GM12878 (cell line): ENCODE measurements at regions not wholly inside any gene's neighbourhood (a gene's known extent, or its start where the extent isn't known, plus 50 kb on each side); places are given as distances from the start of the nearest gene placed in this dataset.

Experiments used
- ATAC-seq: fragments of 200-7000 bp; cut with Tn5 transposase; 3 replicates; pipeline ENCODE4 v1.9.1; 2020; ENCODE audit warnings: mild to moderate bottlenecking, moderate library complexity
- BruUV-seq: library from RNA; stranded (reverse); fragments of 400-500 nt; replicated peaks from 2 replicates; lab custom pipeline; 2021; lab: Mats Ljungman, UMichigan
- CTCF ChIA-PET: fragments of 300-600 bp; sonication (Branson Sonifier 250); formaldehyde crosslinking; extraction: SDS; loops from one replicate; lab custom pipeline; 2021; ENCODE audit warnings: inconsistent platforms; lab: Yijun Ruan, JAX
- POLR2A ChIA-PET: fragments of 350-600 bp; formaldehyde crosslinking; extraction: SDS; loops from one replicate; lab custom pipeline; 2021; ENCODE audit warnings: inconsistent platforms; lab: Charles Lee
- RAD21 ChIA-PET: fragments of 300-600 bp; sonication (Branson Sonifier 250); formaldehyde crosslinking; loops from one replicate; lab custom pipeline; 2023; ENCODE audit warnings: antibody characterized with exemption; ENCODE audit not compliant: unreplicated experiment; lab: Charles Lee
- SMC1A ChIA-PET: fragments of 300-600 bp; sonication (Branson Sonifier 250); formaldehyde crosslinking; loops from one replicate; lab custom pipeline; 2023; ENCODE audit not compliant: unreplicated experiment, uncharacterized antibody; lab: Charles Lee
- DNase-seq: peaks from one replicate; pipeline ENCODE4 v3.0.0-alpha.2; 2011; ENCODE audit warnings: low read depth, low spot score
- FAIRE-seq: peaks from 3 replicates; lab custom pipeline; 2011; peaks lifted over from hg19 to GRCh38; lab: Jason Lieb, UNC
- H2AFZ ChIP-seq: 2 replicates; pipeline ENCODE4 v1.6.0; 2011; ENCODE audit warnings: low read depth, low read length, control low read depth; ENCODE audit not compliant: control insufficient read depth
- H3K27ac ChIP-seq: 2 replicates; pipeline ENCODE4 v1.5.1; 2011; ENCODE audit warnings: control low read depth; ENCODE audit not compliant: control insufficient read depth, insufficient read depth
- H3K27me3 ChIP-seq, 2 experiments: replicated peaks in 1 of 2; 2 replicates each; pipeline versions ENCODE4 v1.6.0 to v1.6.1; 2011; ENCODE audit warnings: low read length in 1 of 2; ENCODE audit not compliant: control insufficient read depth in 2 of 2, insufficient read depth in 2 of 2
- H3K36me3 ChIP-seq, 2 experiments: 2 replicates each; pipeline ENCODE4 v1.5.1; 2011; ENCODE audit warnings: low read length in 1 of 2; ENCODE audit not compliant: control insufficient read depth in 2 of 2, insufficient read depth in 2 of 2
- H3K4me1 ChIP-seq: 2 replicates; pipeline ENCODE4 v1.6.1; 2011; ENCODE audit warnings: mild to moderate bottlenecking, low read length, moderate library complexity, mixed read lengths; ENCODE audit not compliant: control insufficient read depth, insufficient read depth
- H3K4me2 ChIP-seq: 2 replicates; pipeline ENCODE4 v1.6.0; 2011; ENCODE audit warnings: control low read depth; ENCODE audit not compliant: control insufficient read depth, insufficient read depth
- H3K4me3 ChIP-seq: fragments of 200-600 bp; sonication (generic); 2 replicates; pipeline ENCODE4 v1.5.1; 2016
- H3K79me2 ChIP-seq: 2 replicates; pipeline ENCODE4 v1.6.0; 2011; ENCODE audit warnings: low read length; ENCODE audit not compliant: control insufficient read depth, insufficient read depth
- H3K9ac ChIP-seq: 2 replicates; pipeline ENCODE4 v1.8.0; 2011; ENCODE audit warnings: low read length, control low read depth, mixed read lengths; ENCODE audit not compliant: control insufficient read depth, insufficient read depth
- H3K9me3 ChIP-seq: replicated peaks from 3 replicates; pipeline ENCODE4 v1.5.1; 2011; ENCODE audit warnings: mild to moderate bottlenecking, low read length; ENCODE audit not compliant: control insufficient read depth, insufficient read depth
- H4K20me1 ChIP-seq: 2 replicates; pipeline ENCODE4 v1.6.0; 2011; ENCODE audit not compliant: control insufficient read depth, insufficient read depth
- NFYB ChIP-seq: IDR thresholded peaks from 2 replicates; pipeline ENCODE4 v1.6.1; 2011; ENCODE audit warnings: low read depth, mild to moderate bottlenecking, low read length, improper control_type of control experiment, moderate library complexity; ENCODE audit not compliant: insufficient read depth
- ZNF24 ChIP-seq: fragments of 450-650 bp; IDR thresholded peaks from 2 replicates; pipeline ENCODE4 v1.6.1; 2017; ENCODE audit warnings: antibody characterized with exemption, mild to moderate bottlenecking
- WGBS: methylation state at CpG from one replicate; pipeline ENCODE4 v1.1.6; 2016; ENCODE audit warnings: low lambda C conversion rate; ENCODE audit not compliant: insufficient replicate concordance, insufficient coverage; ENCODE audit errors: missing lambda C conversion rate; 5-methylcytosine and 5-hydroxymethylcytosine counted together
- in situ Hi-C: fragments of 300-500 bp; cut with MboI; formaldehyde crosslinking; loops from 9 replicates; pipeline ENCODE4 v1.14.3; 2018; ENCODE audit warnings: mixed read lengths
- intact Hi-C: fragments of 100-400 bp; cut with micrococcal nuclease; formaldehyde crosslinking; loops from one replicate; pipeline ENCODE4 v1.14.2; 2022; ENCODE audit not compliant: unreplicated experiment
- TF ChIP-seq, protein P1 (sequence below): fragments of 450-650 bp; formaldehyde crosslinking; IDR thresholded peaks from 2 replicates; pipeline ENCODE4 v1.4.0; 2020; ENCODE audit warnings: mild to moderate bottlenecking, moderate library complexity

- Histone ChIP-seq H3K4me1 (peaks cover 10% of the 10 kb centered on the region; the same call in 1 of the 2 replicates), H3K4me3 (no peak overlapping the region), H3K4me2 (no peak overlapping the region), H2AFZ (no peak overlapping the region), H3K27ac (no peak overlapping the region), H3K79me2 (no peaks in the 10 kb centered on the region), H3K27me3 (no peaks in the 10 kb centered on the region), H3K36me3 (no peaks in the 10 kb centered on the region; a peak in 1 of 4 replicates), H3K9ac (no peak overlapping the region), H3K9me3 (peaks cover 2% of the 10 kb centered on the region; the same call in 2 of the 3 replicates), H4K20me1 (no peaks in the 10 kb centered on the region)
- intact Hi-C loops (no loop called here), in situ Hi-C loops (no loop called here)
- 97% methylated on average over 2 of the region's 2 CpGs for WGBS
- SMC1A ChIA-PET = interaction anchor here (0.8 to 2.6 kb wide), 7 partner anchors 13 to 218 kb away, joined by 3 to 21 read pairs (median 4); no protein-coding TSS in a partner anchor
- CTCF ChIA-PET = interaction anchor here (0.8 to 2.7 kb wide), 3 partner anchors 60 to 220 kb away, joined by 3 to 8 read pairs (median 7); no protein-coding TSS in a partner anchor
- TF ChIP-seq ZNF24 (no peak), NFYB (no peak)
- TF ChIP-seq, protein P1, sequence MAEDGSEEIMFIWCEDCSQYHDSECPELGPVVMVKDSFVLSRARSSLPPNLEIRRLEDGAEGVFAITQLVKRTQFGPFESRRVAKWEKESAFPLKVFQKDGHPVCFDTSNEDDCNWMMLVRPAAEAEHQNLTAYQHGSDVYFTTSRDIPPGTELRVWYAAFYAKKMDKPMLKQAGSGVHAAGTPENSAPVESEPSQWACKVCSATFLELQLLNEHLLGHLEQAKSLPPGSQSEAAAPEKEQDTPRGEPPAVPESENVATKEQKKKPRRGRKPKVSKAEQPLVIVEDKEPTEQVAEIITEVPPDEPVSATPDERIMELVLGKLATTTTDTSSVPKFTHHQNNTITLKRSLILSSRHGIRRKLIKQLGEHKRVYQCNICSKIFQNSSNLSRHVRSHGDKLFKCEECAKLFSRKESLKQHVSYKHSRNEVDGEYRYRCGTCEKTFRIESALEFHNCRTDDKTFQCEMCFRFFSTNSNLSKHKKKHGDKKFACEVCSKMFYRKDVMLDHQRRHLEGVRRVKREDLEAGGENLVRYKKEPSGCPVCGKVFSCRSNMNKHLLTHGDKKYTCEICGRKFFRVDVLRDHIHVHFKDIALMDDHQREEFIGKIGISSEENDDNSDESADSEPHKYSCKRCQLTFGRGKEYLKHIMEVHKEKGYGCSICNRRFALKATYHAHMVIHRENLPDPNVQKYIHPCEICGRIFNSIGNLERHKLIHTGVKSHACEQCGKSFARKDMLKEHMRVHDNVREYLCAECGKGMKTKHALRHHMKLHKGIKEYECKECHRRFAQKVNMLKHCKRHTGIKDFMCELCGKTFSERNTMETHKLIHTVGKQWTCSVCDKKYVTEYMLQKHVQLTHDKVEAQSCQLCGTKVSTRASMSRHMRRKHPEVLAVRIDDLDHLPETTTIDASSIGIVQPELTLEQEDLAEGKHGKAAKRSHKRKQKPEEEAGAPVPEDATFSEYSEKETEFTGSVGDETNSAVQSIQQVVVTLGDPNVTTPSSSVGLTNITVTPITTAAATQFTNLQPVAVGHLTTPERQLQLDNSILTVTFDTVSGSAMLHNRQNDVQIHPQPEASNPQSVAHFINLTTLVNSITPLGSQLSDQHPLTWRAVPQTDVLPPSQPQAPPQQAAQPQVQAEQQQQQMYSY (CRISPR knock-in tag) = no peak
- no TSS peak for BruUV-seq
- ATAC-seq (no peak), FAIRE-seq (no peak), DNase-seq (no peak)
- RAD21 ChIA-PET = interaction anchor here (0.6 to 2.8 kb wide), 10 partner anchors 20 to 557 kb away, joined by 3 to 18 read pairs (median 4); no protein-coding TSS in a partner anchor
- POLR2A ChIA-PET = interaction anchor here (0.6 to 2.0 kb wide), 4 partner anchors 91 to 218 kb away, joined by 3 to 9 read pairs (median 3); no protein-coding TSS in a partner anchor
Observed at GRCh38 chr18:23352042-23352441, 101.0 kb upstream of the RIOK3 start.
